HEK293T (cell line): ENCODE measurements at regions not wholly inside any gene's neighbourhood (a gene's known extent, or its start where the extent isn't known, plus 50 kb on each side); places are given as distances from the start of the nearest gene placed in this dataset.

Source experiments
- CTCF ChIA-PET: fragments of 350-600 bp; formaldehyde crosslinking; extraction: SDS; loops from one replicate; lab custom pipeline; 2021; ENCODE audit warnings: antibody characterized with exemption, inconsistent platforms; lab: Yijun Ruan, JAX
- POLR2A ChIA-PET: fragments of 350-600 bp; formaldehyde crosslinking; extraction: SDS; loops from one replicate; lab custom pipeline; 2020; ENCODE audit warnings: antibody characterized with exemption, inconsistent platforms; lab: Yijun Ruan, JAX
- DNase-seq: peaks from one replicate; pipeline ENCODE4 v3.0.0; 2012; ENCODE audit warnings: mixed read lengths; ENCODE audit errors: extremely low spot score
- ARNT ChIP-seq: fragments of 450-650 bp; IDR thresholded peaks from 2 replicates; pipeline ENCODE4 v1.6.1; 2017; ENCODE audit warnings: mild to moderate bottlenecking
- BHLHE40 ChIP-seq: fragments of 450-650 bp; IDR thresholded peaks from 2 replicates; pipeline ENCODE4 v1.6.1; 2016; ENCODE audit warnings: mild to moderate bottlenecking, moderate library complexity, borderline replicate concordance
- CTBP1 ChIP-seq: fragments of 450-650 bp; IDR thresholded peaks from 2 replicates; pipeline ENCODE4 v1.6.1; 2016; ENCODE audit warnings: borderline replicate concordance
- ELF4 ChIP-seq: fragments of 450-650 bp; IDR thresholded peaks from 2 replicates; pipeline ENCODE4 v1.6.1; 2017; ENCODE audit warnings: antibody characterized with exemption
- FOXA1 ChIP-seq: fragments of 450-650 bp; IDR thresholded peaks from 2 replicates; pipeline ENCODE4 v1.6.1; 2016; ENCODE audit warnings: mild to moderate bottlenecking
- FOXK2 ChIP-seq: fragments of 450-650 bp; IDR thresholded peaks from 2 replicates; pipeline ENCODE4 v1.6.1; 2016; ENCODE audit warnings: mild to moderate bottlenecking
- FOXM1 ChIP-seq: fragments of 450-650 bp; IDR thresholded peaks from 2 replicates; pipeline ENCODE4 v1.6.1; 2017; ENCODE audit warnings: mild to moderate bottlenecking, borderline replicate concordance
- HDGF ChIP-seq: fragments of 450-650 bp; IDR thresholded peaks from 2 replicates; pipeline ENCODE4 v1.6.1; 2017; ENCODE audit warnings: antibody characterized with exemption, borderline replicate concordance
- L3MBTL2 ChIP-seq: fragments of 450-650 bp; conservative IDR thresholded peaks from 2 replicates; pipeline ENCODE4 v1.6.1; 2016; ENCODE audit warnings: mild to moderate bottlenecking
- LEF1 ChIP-seq: fragments of 450-650 bp; IDR thresholded peaks from 2 replicates; pipeline ENCODE4 v1.6.1; 2017; ENCODE audit warnings: mild to moderate bottlenecking, borderline replicate concordance
- NFRKB ChIP-seq: fragments of 450-650 bp; IDR thresholded peaks from 2 replicates; pipeline ENCODE4 v1.6.1; 2016; ENCODE audit warnings: mild to moderate bottlenecking, moderate library complexity
- SP1 ChIP-seq: fragments of 450-650 bp; IDR thresholded peaks from 2 replicates; pipeline ENCODE4 v1.6.1; 2017
- SUZ12 ChIP-seq: fragments of 450-650 bp; IDR thresholded peaks from 2 replicates; pipeline ENCODE4 v1.6.1; 2016; ENCODE audit warnings: mild to moderate bottlenecking
- TARDBP ChIP-seq: fragments of 450-650 bp; IDR thresholded peaks from 2 replicates; pipeline ENCODE4 v1.6.1; 2016
- ZNF384 ChIP-seq: fragments of 450-650 bp; IDR thresholded peaks from 2 replicates; pipeline ENCODE4 v1.6.1; 2016
- TF ChIP-seq, protein P1 (sequence below): fragments of 450-650 bp; IDR thresholded peaks from 2 replicates; pipeline ENCODE4 v1.6.1; 2016

- TF ChIP-seq L3MBTL2 (no peak), NFRKB (no peak), FOXA1 (no peak), BHLHE40 (no peak), ELF4 (no peak), ZNF384 (no peak), LEF1 (no peak), ARNT (no peak), FOXM1 (no peak), CTBP1 (no peak), TARDBP (no peak), SUZ12 (no peak), FOXK2 (no peak), SP1 (no peak), HDGF (no peak)
- TF ChIP-seq, protein P1, sequence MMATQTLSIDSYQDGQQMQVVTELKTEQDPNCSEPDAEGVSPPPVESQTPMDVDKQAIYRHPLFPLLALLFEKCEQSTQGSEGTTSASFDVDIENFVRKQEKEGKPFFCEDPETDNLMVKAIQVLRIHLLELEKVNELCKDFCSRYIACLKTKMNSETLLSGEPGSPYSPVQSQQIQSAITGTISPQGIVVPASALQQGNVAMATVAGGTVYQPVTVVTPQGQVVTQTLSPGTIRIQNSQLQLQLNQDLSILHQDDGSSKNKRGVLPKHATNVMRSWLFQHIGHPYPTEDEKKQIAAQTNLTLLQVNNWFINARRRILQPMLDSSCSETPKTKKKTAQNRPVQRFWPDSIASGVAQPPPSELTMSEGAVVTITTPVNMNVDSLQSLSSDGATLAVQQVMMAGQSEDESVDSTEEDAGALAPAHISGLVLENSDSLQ = no peak
- ChIA-PET CTCF (no interaction called here), POLR2A (no interaction called here)
- DNase-seq = no peak
These were observed 212.4 kb upstream of the USP25 start for GRCh38 chr21:15517394-15517793.

- ChIA-PET POLR2A (no interaction called here), CTCF (interaction anchor here (1.6 kb wide), 1 partner anchor 11 kb away, joined by 4 read pairs; no protein-coding TSS in a partner anchor)
- TF ChIP-seq SP1 (no peak), FOXA1 (no peak), LEF1 (no peak), BHLHE40 (no peak), ELF4 (no peak), FOXM1 (no peak), FOXK2 (no peak), ZNF384 (no peak), NFRKB (no peak), TARDBP (no peak), CTBP1 (no peak), SUZ12 (no peak), HDGF (no peak)
- TF ChIP-seq, protein P1 = no peak
- peak; percentile 10 for DNase-seq
These were observed 208.8 kb upstream of the USP25 start for GRCh38 chr21:15520811-15521643.

GRCh38 chr21:15521644-15522001 is 208.2 kb upstream of the USP25 start:
- no peak for DNase-seq
- POLR2A ChIA-PET = no interaction called here
- CTCF ChIA-PET = interaction anchor here (1.6 kb wide), 1 partner anchor 11 kb away, joined by 4 read pairs; no protein-coding TSS in a partner anchor
- TF ChIP-seq NFRKB = no peak
- TF ChIP-seq SUZ12 = no peak
- TF ChIP-seq FOXK2 = no peak
- TF ChIP-seq LEF1 = no peak
- no peak for TF ChIP-seq CTBP1
- TF ChIP-seq SP1 = no peak
- no peak for TF ChIP-seq BHLHE40
- no peak for TF ChIP-seq FOXA1
- TF ChIP-seq HDGF = no peak
- no peak for TF ChIP-seq L3MBTL2
- no peak for TF ChIP-seq TARDBP
- no peak for TF ChIP-seq ZNF384
- TF ChIP-seq ARNT = no peak
- TF ChIP-seq ELF4 = no peak
- TF ChIP-seq FOXM1 = no peak
- TF ChIP-seq, protein P1 = no peak

DNA sequence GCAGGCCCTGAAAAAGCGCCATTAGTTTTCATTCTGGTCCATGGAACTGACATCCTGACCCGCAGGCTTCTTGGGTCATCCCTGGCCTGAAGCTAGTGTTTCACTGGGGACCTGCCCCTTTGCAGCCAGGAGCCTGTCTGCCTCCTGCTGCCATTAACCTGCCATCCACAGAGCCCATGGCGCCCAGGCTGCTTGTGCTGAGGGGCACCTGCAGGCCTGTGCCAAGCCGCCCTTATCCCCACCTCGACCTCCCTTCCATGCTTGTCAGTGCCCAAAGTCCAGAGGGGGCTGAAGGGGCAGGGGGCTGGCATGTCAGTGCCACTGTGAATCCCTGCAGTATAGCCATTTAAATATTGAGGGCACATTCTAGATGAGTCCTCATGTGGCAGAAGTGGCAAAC is 207.6 kb upstream of the USP25 start:
- CTCF ChIA-PET = no interaction called here
- POLR2A ChIA-PET = no interaction called here
- no peak for DNase-seq
- TF ChIP-seq BHLHE40 (no peak), CTBP1 (no peak), ZNF384 (no peak), HDGF (no peak)

- ChIA-PET CTCF (no interaction called here), POLR2A (no interaction called here)
- DNase-seq = no peak
- TF ChIP-seq NFRKB (no peak), TARDBP (no peak), ARNT (no peak), FOXA1 (no peak), SUZ12 (no peak), L3MBTL2 (no peak), SP1 (no peak)
These were observed 204.9 kb upstream of the USP25 start for GRCh38 chr21:15524855-15525254.

DNA sequence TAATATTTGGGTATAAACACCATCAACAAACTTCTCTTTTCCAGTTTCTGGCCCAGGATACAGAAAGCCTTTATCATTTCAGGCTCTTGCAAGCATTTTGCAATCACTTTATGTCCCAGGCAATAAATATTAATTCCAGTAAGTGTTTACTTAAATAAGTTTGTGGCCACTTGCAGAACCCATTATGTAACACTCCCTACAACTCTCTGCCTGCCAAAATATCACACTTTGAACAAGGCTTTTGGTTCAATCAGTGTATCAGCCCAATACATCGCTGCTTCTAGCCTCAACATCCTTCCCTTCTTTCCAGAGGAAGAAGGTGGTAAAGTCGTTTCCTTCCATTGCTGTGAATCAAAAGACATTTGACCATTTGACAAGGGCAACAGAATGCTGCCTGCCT is 203.0 kb upstream of the USP25 start:
- CTCF ChIA-PET = no interaction called here
- DNase-seq = no peak

More for the DNA sequence above, 203.0 kb upstream of the USP25 start:
- POLR2A ChIA-PET = no interaction called here
- TF ChIP-seq ELF4 = no peak
- no peak for TF ChIP-seq HDGF
- TF ChIP-seq ZNF384 = no peak
- no peak for TF ChIP-seq CTBP1
- no peak for TF ChIP-seq NFRKB
